Esophagus (tissue), 2 donors: ENCODE measurements at regions not wholly inside any gene's neighbourhood (a gene's known extent, or its start where the extent isn't known, plus 50 kb on each side); places are given as distances from the start of the nearest gene placed in this dataset.

Experiments
- H3K27ac ChIP-seq, 2 donors: one replicate each; pipeline ENCODE4 v1.5.1; 2013; ENCODE audit warnings: low read depth in 2 of 2, mild to moderate bottlenecking in 2 of 2, inconsistent platforms in 1 of 2, low read length in 1 of 2, moderate library complexity in 1 of 2
- H3K27me3 ChIP-seq, 2 donors: one replicate each; pipeline ENCODE4 v1.6.1; 2013; ENCODE audit warnings: low read length in 2 of 2, control low read depth in 1 of 2, mild to moderate bottlenecking in 1 of 2; ENCODE audit not compliant: insufficient read depth in 2 of 2, control insufficient read depth in 1 of 2
- H3K36me3 ChIP-seq, 2 donors: one replicate each; pipeline ENCODE4 v1.6.1; 2013; ENCODE audit warnings: low read length in 1 of 2; ENCODE audit not compliant: control insufficient read depth in 2 of 2, insufficient read depth in 2 of 2
- H3K4me1 ChIP-seq, 2 donors: one replicate each; pipeline ENCODE4 v1.6.1; 2013; ENCODE audit warnings: low read length in 1 of 2; ENCODE audit not compliant: control insufficient read depth in 2 of 2, insufficient read depth in 2 of 2
- H3K4me3 ChIP-seq, 2 donors: one replicate each; pipeline ENCODE4 v1.5.1; 2013; ENCODE audit warnings: low read length in 2 of 2, mild to moderate bottlenecking in 2 of 2, low read depth in 1 of 2, moderate library complexity in 1 of 2
- H3K9me3 ChIP-seq, 2 donors: one replicate each; pipeline ENCODE4 v1.6.1; 2013; ENCODE audit warnings: mild to moderate bottlenecking in 2 of 2, low read depth in 1 of 2, low read length in 1 of 2, moderate library complexity in 1 of 2; ENCODE audit not compliant: control insufficient read depth in 2 of 2, insufficient read depth in 1 of 2
- WGBS, 2 donors: extraction: QIAGEN DNeasy Blood & Tissue Kit; methylation state at CpG; one replicate each; pipeline ENCODE4 v1.1.7; 2013; 5-methylcytosine and 5-hydroxymethylcytosine counted together
- donor health status: healthy with polysubstance abuse.
- donor health status: Bipolar disorder and iron deficiency.

- WGBS, 2 donors: 72 to 80% methylated on average over 2 of the region's 2 CpGs
- no peaks in the 10 kb centered on the region for H3K27me3 ChIP-seq
- peaks cover 0 to 2% of the 10 kb centered on the region in 2 donors for H3K9me3 ChIP-seq
- H3K36me3 ChIP-seq: no peaks in the 10 kb centered on the region
- no peaks in the 10 kb centered on the region for H3K4me1 ChIP-seq
- H3K27ac ChIP-seq: no peak overlapping the region
- H3K4me3 ChIP-seq: no peak overlapping the region
Observed at GRCh38 chr13:33453936-33454335, 168.4 kb upstream of the STARD13 start.

DNA sequence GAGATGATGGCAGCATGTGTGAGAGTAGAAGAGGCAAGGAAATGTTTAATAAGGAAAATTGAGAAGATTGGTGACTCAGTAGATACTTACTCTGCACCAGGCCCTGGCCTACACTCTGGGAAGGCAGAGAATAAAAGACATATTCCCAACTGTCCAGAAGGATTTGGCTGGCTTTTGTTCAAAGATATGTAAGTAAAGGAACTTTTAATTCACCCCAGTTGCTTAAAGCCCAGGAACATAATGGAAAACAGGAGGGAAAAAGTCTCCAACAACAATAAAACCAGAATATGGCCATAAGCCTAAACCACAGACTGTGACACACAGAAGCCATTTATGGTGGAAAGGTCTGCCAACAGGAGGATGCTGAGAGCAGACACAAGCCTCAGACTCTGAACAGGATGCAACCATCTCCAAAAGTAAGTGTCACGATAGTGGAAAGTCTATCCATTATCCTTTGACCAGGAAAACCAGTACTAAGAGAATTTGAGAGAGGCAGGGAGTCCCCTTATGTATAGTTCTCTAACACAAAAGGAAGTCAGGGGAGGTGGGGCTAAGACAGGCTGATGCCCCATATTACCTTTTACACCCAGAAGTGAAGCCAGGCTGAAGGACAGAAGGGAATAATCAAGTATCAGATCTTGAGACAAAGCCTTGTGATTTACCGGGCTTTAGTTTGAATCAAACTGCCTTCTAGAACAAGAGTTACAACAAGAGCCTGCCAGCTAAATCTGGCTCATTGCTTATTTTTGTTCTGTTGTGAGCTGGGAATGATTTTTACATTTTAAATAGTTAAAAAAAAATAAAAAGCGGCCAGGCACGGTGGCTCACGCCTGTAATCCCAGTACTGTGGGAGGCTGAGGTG, 169.5 kb upstream of the STARD13 start:
- WGBS, 2 donors: 72 to 82% methylated on average over 5 of the region's 5 CpGs
- no peak overlapping the region for H3K4me3 ChIP-seq
- H3K4me1 ChIP-seq: no peaks in the 10 kb centered on the region
- H3K27me3 ChIP-seq: no peaks in the 10 kb centered on the region
- peaks cover 0 to 2% of the 10 kb centered on the region in 2 donors for H3K9me3 ChIP-seq
- H3K27ac ChIP-seq: no peak overlapping the region
- no peaks in the 10 kb centered on the region for H3K36me3 ChIP-seq

DNA sequence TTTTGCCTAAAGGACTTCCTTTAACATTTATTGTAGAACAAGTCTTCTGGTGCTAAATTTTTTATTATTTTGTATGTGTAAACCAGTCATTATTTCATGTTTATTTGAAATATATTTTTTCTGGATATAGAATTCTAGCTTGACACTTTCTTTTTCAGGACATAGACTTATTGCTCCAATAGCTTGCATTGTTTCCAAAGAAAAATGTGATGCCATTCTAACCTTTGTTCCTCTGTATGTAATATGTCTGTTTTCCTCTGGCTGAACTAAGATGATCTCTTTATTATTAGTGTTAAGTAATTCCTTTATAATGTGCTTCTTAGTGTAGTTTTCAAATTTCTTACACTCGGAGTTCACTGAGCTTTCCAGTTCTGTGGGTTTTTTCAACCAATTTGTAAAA, 174.1 kb upstream of the STARD13 start:
- no peaks in the 10 kb centered on the region for H3K27me3 ChIP-seq
- no peak overlapping the region for H3K4me3 ChIP-seq
- 91 to 98% methylated on average over 1 of the region's 1 CpG for WGBS, 2 donors
- H3K27ac ChIP-seq: no peak overlapping the region
- peaks cover 0 to 6% of the 10 kb centered on the region in 2 donors for H3K9me3 ChIP-seq
- H3K36me3 ChIP-seq: no peaks in the 10 kb centered on the region
- no peaks in the 10 kb centered on the region for H3K4me1 ChIP-seq

GRCh38 chr13:33462109-33462508, 176.6 kb upstream of the STARD13 start:
- WGBS, 2 donors: 65 to 72% methylated on average over 4 of the region's 4 CpGs
- H3K4me3 ChIP-seq: no peak overlapping the region
- no peaks in the 10 kb centered on the region for H3K27me3 ChIP-seq
- H3K27ac ChIP-seq: no peak overlapping the region
- H3K36me3 ChIP-seq: no peaks in the 10 kb centered on the region
- H3K9me3 ChIP-seq: peaks cover 0 to 3% of the 10 kb centered on the region in 2 donors
- H3K4me1 ChIP-seq: no peaks in the 10 kb centered on the region

DNA sequence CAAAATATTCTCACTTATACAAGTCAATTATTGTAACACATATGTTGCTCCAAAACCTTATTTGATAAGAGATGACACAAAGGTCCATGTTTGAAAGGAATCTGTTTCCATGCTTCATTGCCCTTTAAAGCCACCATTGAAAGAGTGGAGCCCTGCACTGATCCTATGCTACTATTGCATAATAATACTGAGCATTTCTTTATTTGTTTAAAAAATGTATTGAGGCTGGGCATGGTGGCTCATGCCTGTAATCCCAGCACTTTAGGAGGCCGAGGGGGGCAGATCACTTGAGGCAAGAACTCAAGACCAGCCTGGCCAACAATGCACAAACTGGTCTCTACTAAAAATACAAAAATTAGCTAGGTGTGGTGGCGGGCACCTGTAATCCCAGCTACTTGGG, 178.8 kb upstream of the STARD13 start:
- Histone ChIP-seq H3K4me3 (no peak overlapping the region), H3K27ac (no peak overlapping the region), H3K36me3 (no peaks in the 10 kb centered on the region), H3K27me3 (no peaks in the 10 kb centered on the region), H3K4me1 (no peaks in the 10 kb centered on the region), H3K9me3 (peaks cover 0 to 3% of the 10 kb centered on the region in 2 donors)
- WGBS, 2 donors: 74 to 86% methylated on average over 2 of the region's 2 CpGs

- peaks cover 0 to 3% of the 10 kb centered on the region in 2 donors for H3K9me3 ChIP-seq
- no peaks in the 10 kb centered on the region for H3K4me1 ChIP-seq
- 92% methylated on average over 2 of the region's 2 CpGs for WGBS, 2 donors
- no peak overlapping the region for H3K4me3 ChIP-seq
- H3K27me3 ChIP-seq: no peaks in the 10 kb centered on the region
- H3K36me3 ChIP-seq: no peaks in the 10 kb centered on the region
- H3K27ac ChIP-seq: no peak overlapping the region
Observed at GRCh38 chr13:33466262-33466661, 180.7 kb upstream of the STARD13 start.

- Histone ChIP-seq H3K9me3 (peaks cover 0 to under 1% of the 10 kb centered on the region in 2 donors), H3K4me3 (no peak overlapping the region), H3K27ac (no peak overlapping the region), H3K27me3 (no peaks in the 10 kb centered on the region), H3K4me1 (peaks cover 0 to 3% of the 10 kb centered on the region in 2 donors), H3K36me3 (no peaks in the 10 kb centered on the region)
- 96% methylated on average over 3 of the region's 3 CpGs for WGBS, 2 donors
Observed at GRCh38 chr13:33467556-33467955, 182.0 kb upstream of the STARD13 start.

DNA sequence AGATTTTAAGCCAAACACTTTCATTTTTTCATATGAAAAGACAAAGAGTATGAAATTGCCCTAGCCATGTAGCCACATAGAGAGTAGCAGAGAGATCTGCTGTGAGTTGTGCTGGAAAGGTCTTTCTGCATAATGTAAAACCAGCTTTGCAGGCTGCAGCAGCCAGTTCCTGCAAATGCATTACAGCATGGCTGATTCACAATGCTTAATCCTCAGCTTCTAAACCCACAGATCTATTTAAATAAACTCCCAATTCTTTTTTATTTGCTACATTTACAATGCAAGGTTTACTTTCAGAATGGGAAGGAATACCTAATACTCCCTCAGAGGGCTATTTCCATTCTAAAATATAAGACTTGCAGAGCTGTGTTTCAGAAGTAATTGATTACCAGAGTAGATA, 185.6 kb upstream of the STARD13 start:
- H3K27me3 ChIP-seq: no peaks in the 10 kb centered on the region
- no peak overlapping the region for H3K4me3 ChIP-seq
- no peaks in the 10 kb centered on the region for H3K36me3 ChIP-seq
- no peaks in the 10 kb centered on the region for H3K9me3 ChIP-seq
- H3K4me1 ChIP-seq: peaks cover 0 to 3% of the 10 kb centered on the region in 2 donors
- no peak overlapping the region for H3K27ac ChIP-seq

- no peaks in the 10 kb centered on the region for H3K9me3 ChIP-seq
- H3K36me3 ChIP-seq: no peaks in the 10 kb centered on the region
- peaks cover 0 to 3% of the 10 kb centered on the region in 2 donors for H3K4me1 ChIP-seq
- WGBS, 2 donors: 62 to 73% methylated on average over 3 of the region's 3 CpGs
- H3K27me3 ChIP-seq: no peaks in the 10 kb centered on the region
- no peak overlapping the region for H3K27ac ChIP-seq
- no peak overlapping the region for H3K4me3 ChIP-seq
Observed at GRCh38 chr13:33472446-33472845, 186.9 kb upstream of the STARD13 start.

DNA sequence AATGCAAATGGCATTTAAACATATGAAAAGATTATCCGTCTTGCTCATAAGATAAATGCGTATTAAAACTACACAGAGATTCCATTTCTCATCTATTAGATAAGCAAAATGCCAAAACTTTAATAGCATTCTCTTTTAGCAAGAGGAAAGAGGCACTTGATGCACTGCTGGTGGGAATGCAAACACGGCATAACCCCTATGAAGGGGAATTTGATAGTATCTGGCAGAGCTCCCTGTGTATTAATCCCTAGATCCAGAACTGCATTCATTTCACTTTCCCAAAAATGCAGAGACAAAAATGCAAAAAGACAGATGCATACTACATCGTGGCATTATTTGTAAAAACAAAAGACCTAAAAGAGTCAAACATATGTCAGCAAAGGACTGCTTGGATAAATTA, 193.6 kb upstream of the STARD13 start:
- Histone ChIP-seq H3K4me3 (no peak overlapping the region), H3K27ac (no peak overlapping the region), H3K4me1 (no peaks in the 10 kb centered on the region), H3K36me3 (no peaks in the 10 kb centered on the region), H3K9me3 (peaks cover 0 to 4% of the 10 kb centered on the region in 2 donors), H3K27me3 (no peaks in the 10 kb centered on the region)
- 62 to 68% methylated on average over 4 of the region's 4 CpGs for WGBS, 2 donors
